ENCODE measurements at regions not wholly inside any gene's neighbourhood (a gene's known extent, or its start where the extent isn't known, plus 50 kb on each side); places are given as distances from the start of the nearest gene placed in this dataset.

GRCh38 chr6:113619077-113619476, 238.1 kb upstream of the MARCKS start:
- Histone ChIP-seq H3K36me3 (no peaks in the 10 kb centered on the region), H3K9me3 (replicated peaks) (no peaks in the 10 kb centered on the region), H3K4me1 (no peaks in the 10 kb centered on the region), H3K4me3 (no peak overlapping the region), H3K27me3 (ENCODE audit: low read depth) (no peaks in the 10 kb centered on the region), H3K27ac (replicated peaks) (no peak overlapping the region)
- DNase-seq: no peak
- no peak for TF ChIP-seq CTCF (IDR thresholded peaks at IDR 0.05; ENCODE audit: borderline replicate concordance)
- intact Hi-C loops (cut with micrococcal nuclease): no loop called here

DNA sequence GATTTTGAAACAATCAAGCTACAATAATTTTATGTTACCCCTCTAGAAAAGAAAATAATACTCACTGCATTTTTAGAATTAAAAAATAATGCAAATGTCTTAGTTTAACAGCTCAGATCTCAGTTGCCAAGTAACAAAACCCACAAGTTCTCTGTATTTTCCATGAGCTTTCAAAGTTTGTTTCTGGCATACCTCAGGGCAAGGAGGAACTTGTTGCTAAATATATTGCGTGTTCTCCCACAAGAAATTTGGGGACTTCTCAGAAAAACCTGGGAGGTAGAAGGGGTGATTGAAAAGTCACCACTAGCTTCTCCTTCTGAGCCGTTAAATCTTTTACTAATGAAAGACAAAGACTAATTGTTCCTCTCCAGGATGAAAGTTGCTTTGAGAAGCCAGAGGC, 236.8 kb upstream of the MARCKS start:
- Histone ChIP-seq H3K9me3 (replicated peaks) (no peaks in the 10 kb centered on the region), H3K27ac (replicated peaks) (no peak overlapping the region), H3K36me3 (no peaks in the 10 kb centered on the region), H3K4me3 (no peak overlapping the region), H3K4me1 (no peaks in the 10 kb centered on the region), H3K27me3 (ENCODE audit: low read depth) (no peaks in the 10 kb centered on the region)
- intact Hi-C loops (cut with micrococcal nuclease): no loop called here
- no peak for DNase-seq
- no peak for TF ChIP-seq CTCF (IDR thresholded peaks at IDR 0.05; ENCODE audit: borderline replicate concordance)

- Histone ChIP-seq H3K4me3 (no peak overlapping the region), H3K36me3 (no peaks in the 10 kb centered on the region), H3K4me1 (no peaks in the 10 kb centered on the region), H3K27me3 (ENCODE audit: low read depth) (no peaks in the 10 kb centered on the region), H3K9me3 (replicated peaks) (no peaks in the 10 kb centered on the region), H3K27ac (replicated peaks) (no peak overlapping the region)
- no peak for DNase-seq
- no peak for TF ChIP-seq CTCF (IDR thresholded peaks at IDR 0.05; ENCODE audit: borderline replicate concordance)
- intact Hi-C loops (cut with micrococcal nuclease): no loop called here
Measured at GRCh38 chr6:113622254-113622653, 234.9 kb upstream of the MARCKS start.

DNA sequence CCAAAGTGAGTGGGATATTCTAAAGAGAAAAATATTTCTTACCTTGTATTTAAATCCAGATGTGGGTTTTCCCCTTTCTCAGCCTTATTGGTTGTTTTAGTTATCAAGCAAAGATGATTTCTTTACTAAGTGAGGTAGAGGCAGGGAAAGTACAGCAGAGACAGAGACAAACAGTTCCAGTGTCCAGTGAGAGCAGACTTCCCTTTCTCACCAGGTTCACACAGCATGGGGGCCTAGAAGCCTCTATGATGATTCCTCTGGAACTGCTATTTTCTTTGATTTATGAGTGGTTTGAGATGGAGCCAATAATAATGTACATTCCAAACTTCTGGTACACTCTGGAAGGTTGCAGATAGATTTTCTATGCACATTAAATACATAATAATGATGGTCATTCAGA, 234.0 kb upstream of the MARCKS start:
- Histone ChIP-seq H3K4me3 (no peak overlapping the region), H3K9me3 (replicated peaks) (no peaks in the 10 kb centered on the region), H3K36me3 (no peaks in the 10 kb centered on the region), H3K27ac (replicated peaks) (no peak overlapping the region), H3K27me3 (ENCODE audit: low read depth) (no peaks in the 10 kb centered on the region), H3K4me1 (no peaks in the 10 kb centered on the region)
- no peak for DNase-seq
- no peak for TF ChIP-seq CTCF (IDR thresholded peaks at IDR 0.05; ENCODE audit: borderline replicate concordance)
- intact Hi-C loops (cut with micrococcal nuclease): no loop called here

DNA sequence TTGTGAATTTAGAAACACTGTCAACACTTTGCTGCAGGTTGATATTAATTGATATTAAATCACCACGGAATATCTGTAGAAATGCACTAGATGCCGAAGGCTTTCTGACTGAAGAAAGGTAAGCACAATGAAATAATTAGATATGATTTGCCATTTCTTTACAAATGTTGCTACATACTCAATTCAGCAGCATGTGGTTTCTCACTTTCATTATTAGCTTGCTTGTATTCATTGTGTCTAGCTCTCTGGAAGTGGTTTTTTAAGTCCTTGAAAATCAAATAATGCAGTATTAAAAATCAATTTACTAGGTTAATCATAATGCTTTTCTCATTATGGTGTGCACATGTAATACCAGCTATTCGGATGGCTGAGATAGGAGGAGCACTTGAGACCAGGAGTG, 231.3 kb upstream of the MARCKS start:
- Histone ChIP-seq H3K36me3 (no peaks in the 10 kb centered on the region), H3K27me3 (ENCODE audit: low read depth) (no peaks in the 10 kb centered on the region), H3K4me3 (no peak overlapping the region), H3K9me3 (replicated peaks) (no peaks in the 10 kb centered on the region), H3K27ac (replicated peaks) (no peak overlapping the region), H3K4me1 (peaks cover 17% of the 10 kb centered on the region)
- intact Hi-C loops (cut with micrococcal nuclease): no loop called here
- no peak for TF ChIP-seq CTCF (IDR thresholded peaks at IDR 0.05; ENCODE audit: borderline replicate concordance)
- no peak for DNase-seq

DNA sequence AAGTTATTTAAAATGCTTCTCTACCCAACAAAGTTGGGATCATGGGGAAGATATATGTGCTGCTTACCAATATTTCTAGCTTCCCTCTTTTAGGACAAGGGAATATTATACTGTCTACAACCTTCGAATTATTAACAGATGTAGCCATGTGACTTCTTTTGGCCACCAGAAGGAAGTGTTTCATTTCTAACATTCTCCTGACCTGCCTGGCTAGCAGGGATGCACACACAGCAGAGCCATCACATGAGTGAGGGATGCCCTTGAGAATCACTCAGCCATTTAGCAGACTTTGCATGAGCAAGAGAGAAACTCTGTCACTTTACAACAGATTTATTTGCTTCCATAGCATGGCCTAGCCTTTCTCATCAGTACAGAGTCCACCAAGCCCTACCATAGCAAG, 230.7 kb upstream of the MARCKS start:
- peaks cover 23% of the 10 kb centered on the region for H3K4me1 ChIP-seq
- no peaks in the 10 kb centered on the region for H3K27me3 ChIP-seq (ENCODE audit: low read depth)
- no peak for DNase-seq
- H3K4me3 ChIP-seq: no peak overlapping the region
- H3K27ac ChIP-seq (replicated peaks): no peak overlapping the region
- TF ChIP-seq CTCF (IDR thresholded peaks at IDR 0.05; ENCODE audit: borderline replicate concordance): no peak
- no peaks in the 10 kb centered on the region for H3K36me3 ChIP-seq
- intact Hi-C loops (cut with micrococcal nuclease): no loop called here
- H3K9me3 ChIP-seq (replicated peaks): no peaks in the 10 kb centered on the region

Data from left ventricle myocardium inferior (tissue), 1 donor.